Peyer's patch (tissue), 4 donors: ENCODE measurements at regions not wholly inside any gene's neighbourhood (a gene's known extent, or its start where the extent isn't known, plus 50 kb on each side); places are given as distances from the start of the nearest gene placed in this dataset.

Source experiments
- CTCF ChIP-seq, 6 experiments: fragments of 450-650 bp in 4 of 6; fragments of 200-600 bp in 2 of 6; sonication (generic) in 1 of 6; IDR thresholded peaks; one replicate each; pipeline ENCODE4 v1.5.1; 2017 to 2019; ENCODE audit warnings: antibody characterized with exemption in 6 of 6, mild to moderate bottlenecking in 3 of 6, moderate library complexity in 1 of 6
- POLR2A ChIP-seq, 2 donors: fragments of 450-650 bp; IDR thresholded peaks; one replicate each; pipeline ENCODE4 v1.5.1; 2017; ENCODE audit warnings: antibody characterized with exemption in 2 of 2, mild to moderate bottlenecking in 2 of 2, moderate library complexity in 2 of 2

- TF ChIP-seq CTCF (IDR thresholded peaks at IDR 0.05), result no peak
- TF ChIP-seq POLR2A (IDR thresholded peaks at IDR 0.05), result no peak
These were observed 638.6 kb upstream of the TBL1XR1 start for GRCh38 chr3:177835917-177836316.
